GM23338 (cell line): ENCODE measurements at regions not wholly inside any gene's neighbourhood (a gene's known extent, or its start where the extent isn't known, plus 50 kb on each side); places are given as distances from the start of the nearest gene placed in this dataset.
"Not testable (repeated sequence)": the region's sequence is repeated elsewhere in the genome, so short reads cannot be mapped to it uniquely, and the experiment has no call there.

ENCODE experiments used
- ATAC-seq: fragments of 200-7000 bp; cut with Tn5 transposase; 3 replicates; pipeline ENCODE4 v1.9.1; 2020
- DNase-seq: peaks from one replicate; pipeline ENCODE4 v3.0.0-alpha.2; 2015; ENCODE audit warnings: low spot score
- H2AFZ ChIP-seq: fragments of 200-600 bp; sonication (generic); 2 replicates; pipeline ENCODE4 v1.8.0; 2016; ENCODE audit warnings: antibody characterized with exemption, mild to moderate bottlenecking, moderate library complexity
- H3F3A ChIP-seq: fragments of 200-600 bp; sonication (generic); replicated peaks from 2 replicates; pipeline ENCODE4 v1.8.0; 2017; ENCODE audit warnings: antibody characterized with exemption, mixed run types, low read depth
- H3K27ac ChIP-seq: fragments of 200-600 bp; sonication (generic); 2 replicates; pipeline ENCODE4 v1.6.1; 2016; ENCODE audit warnings: low read depth
- H3K27me3 ChIP-seq: fragments of 200-600 bp; sonication (generic); 2 replicates; pipeline ENCODE4 v1.8.0; 2016; ENCODE audit warnings: mild to moderate bottlenecking, mixed run types, moderate library complexity; ENCODE audit not compliant: insufficient read depth
- H3K36me3 ChIP-seq: fragments of 200-600 bp; sonication (generic); 2 replicates; pipeline ENCODE4 v1.8.0; 2016; ENCODE audit warnings: mild to moderate bottlenecking; ENCODE audit not compliant: insufficient read depth
- H3K4me1 ChIP-seq: fragments of 200-600 bp; sonication (generic); 2 replicates; pipeline ENCODE4 v1.8.0; 2016; ENCODE audit warnings: mild to moderate bottlenecking, moderate library complexity; ENCODE audit not compliant: insufficient read depth
- H3K4me2 ChIP-seq: fragments of 200-600 bp; sonication (generic); 2 replicates; pipeline ENCODE4 v1.7.1; 2017; ENCODE audit warnings: mixed run types
- H3K4me3 ChIP-seq: fragments of 200-600 bp; sonication (generic); 2 replicates; pipeline ENCODE4 v1.6.1; 2016; ENCODE audit warnings: mixed run types
- H3K79me2 ChIP-seq: fragments of 200-600 bp; sonication (generic); replicated peaks from 2 replicates; pipeline ENCODE4 v1.8.0; 2017; ENCODE audit warnings: mild to moderate bottlenecking; ENCODE audit not compliant: insufficient read depth
- H3K9me2 ChIP-seq: fragments of 200-600 bp; sonication (generic); 2 replicates; pipeline ENCODE4 v1.8.0; 2017; ENCODE audit not compliant: insufficient read depth
- H4K20me1 ChIP-seq: fragments of 200-600 bp; sonication (generic); replicated peaks from 2 replicates; pipeline ENCODE4 v1.8.0; 2017; ENCODE audit warnings: mild to moderate bottlenecking; ENCODE audit not compliant: insufficient read depth
- H3K27ac Mint-ChIP-seq: 2 replicates; pipeline ENCODE4 v1.8.0; 2020; ENCODE audit warnings: inconsistent platforms, mild to moderate bottlenecking, moderate library complexity, mixed read lengths
- H3K27me3 Mint-ChIP-seq: 3 replicates; pipeline ENCODE4 v1.8.0; 2022; ENCODE audit warnings: low read depth, mild to moderate bottlenecking, moderate library complexity, mixed read lengths, inconsistent platforms; ENCODE audit not compliant: insufficient read depth, poor library complexity
- H3K36me3 Mint-ChIP-seq: 3 replicates; pipeline ENCODE4 v1.8.0; 2021; ENCODE audit warnings: low read depth, mild to moderate bottlenecking, inconsistent platforms, moderate library complexity, mixed read lengths
- H3K4me1 Mint-ChIP-seq: 3 replicates; pipeline ENCODE4 v1.8.0; 2020; ENCODE audit warnings: mild to moderate bottlenecking, inconsistent platforms, mixed read lengths
- H3K4me3 Mint-ChIP-seq: 3 replicates; pipeline ENCODE4 v1.8.0; 2021; ENCODE audit warnings: moderate library complexity, mild to moderate bottlenecking, inconsistent platforms, mixed read lengths
- H3K9me3 Mint-ChIP-seq: 3 replicates; pipeline ENCODE4 v1.8.0; 2020; ENCODE audit warnings: moderate library complexity, mild to moderate bottlenecking, inconsistent platforms, mixed read lengths
- CTCF ChIP-seq, 2 experiments: fragments of 200-600 bp in 1 of 2; sonication (generic) in 1 of 2; conservative IDR thresholded peaks; 2 replicates each; pipeline versions ENCODE4 v1.5.1 to v1.6.1; 2016 to 2017; ENCODE audit warnings: antibody characterized with exemption in 2 of 2, low read depth in 2 of 2, mild to moderate bottlenecking in 2 of 2, moderate library complexity in 1 of 2
- ETS1 ChIP-seq: IDR thresholded peaks from 2 replicates; pipeline ENCODE4 v1.6.1; 2016; ENCODE audit warnings: antibody characterized with exemption
- EZH2 ChIP-seq: fragments of 200-600 bp; sonication (generic); IDR thresholded peaks from one replicate; pipeline ENCODE4 v1.8.0; 2017; ENCODE audit warnings: antibody characterized with exemption, mild to moderate bottlenecking, low read depth; ENCODE audit not compliant: unreplicated experiment
- JUNB ChIP-seq: IDR thresholded peaks from one replicate; pipeline ENCODE4 v1.6.1; 2016; ENCODE audit warnings: antibody characterized with exemption; ENCODE audit not compliant: unreplicated experiment
- NANOG ChIP-seq: IDR thresholded peaks from 2 replicates; pipeline ENCODE4 v1.6.1; 2016; ENCODE audit warnings: antibody characterized with exemption, borderline replicate concordance
- POLR2AphosphoS5 ChIP-seq: IDR thresholded peaks from 2 replicates; pipeline ENCODE4 v1.6.1; 2016; ENCODE audit warnings: antibody characterized with exemption, low read depth
- REST ChIP-seq: IDR thresholded peaks from one replicate; pipeline ENCODE4 v1.6.1; 2018; ENCODE audit warnings: antibody characterized with exemption; ENCODE audit not compliant: unreplicated experiment
- STAT1 ChIP-seq: IDR thresholded peaks from one replicate; pipeline ENCODE4 v1.6.1; 2016; ENCODE audit warnings: antibody characterized with exemption; ENCODE audit not compliant: unreplicated experiment
- ZNF114 ChIP-seq: fragments of 250-450 bp; sonication (Bioruptor Pico); IDR thresholded peaks from 2 replicates; pipeline ENCODE4 v1.5.0; 2020; ENCODE audit warnings: mild to moderate bottlenecking, moderate library complexity
- ZNF331 ChIP-seq: fragments of 250-450 bp; sonication (Bioruptor Pico); IDR thresholded peaks from 2 replicates; pipeline ENCODE4 v1.5.0; 2020; ENCODE audit warnings: low read depth, mild to moderate bottlenecking, moderate library complexity

GRCh38 chrX:10992110-10992509, 119.0 kb upstream of the HCCS start (continued):
- TF ChIP-seq REST (no peak), ZNF114 (no peak), EZH2 (no peak), JUNB (no peak), NANOG (no peak), ZNF331 (no peak), POLR2AphosphoS5 (no peak), STAT1 (no peak)

- H3K4me1 ChIP-seq, H3K36me3 ChIP-seq, H3K9me2 ChIP-seq, H3K4me3 ChIP-seq, H3F3A ChIP-seq, H3K79me2 ChIP-seq, H3K27ac ChIP-seq, H3K4me3 Mint-ChIP-seq, H3K27me3 ChIP-seq, H3K27me3 Mint-ChIP-seq, H2AFZ ChIP-seq, H3K4me1 Mint-ChIP-seq, H3K4me2 ChIP-seq, DNase-seq, H4K20me1 ChIP-seq, ATAC-seq, H3K36me3 Mint-ChIP-seq: not testable (repeated sequence)
- Mint-ChIP-seq H3K9me3 (peaks cover 12% of the 10 kb centered on the region), H3K27ac (peak overlapping the region; percentile 95)
Observed at GRCh38 chrX:11007076-11007475, 104.1 kb upstream of the HCCS start.

GRCh38 chrX:11010476-11010875, 100.7 kb upstream of the HCCS start:
- H3K27me3 Mint-ChIP-seq: peaks cover 5% of the 10 kb centered on the region
- no peaks in the 10 kb centered on the region for H3K27me3 ChIP-seq
- H3K4me2 ChIP-seq: no peak overlapping the region
- H3F3A ChIP-seq: no peaks in the 10 kb centered on the region
- H3K27ac ChIP-seq: no peak overlapping the region
- no peaks in the 10 kb centered on the region for H4K20me1 ChIP-seq
- no peak for DNase-seq
- no peaks in the 10 kb centered on the region; the same call in 2 of the 3 replicates for H3K4me1 Mint-ChIP-seq
- peaks cover 8% of the 10 kb centered on the region for H3K36me3 Mint-ChIP-seq
- no peaks in the 10 kb centered on the region for H3K79me2 ChIP-seq
- no peak for ATAC-seq
- no peak overlapping the region for H2AFZ ChIP-seq
- no peak overlapping the region for H3K27ac Mint-ChIP-seq
- H3K4me1 ChIP-seq: no peaks in the 10 kb centered on the region
- H3K9me2 ChIP-seq: no peaks in the 10 kb centered on the region
- no peak overlapping the region for H3K4me3 Mint-ChIP-seq
- no peak overlapping the region for H3K4me3 ChIP-seq
- H3K36me3 ChIP-seq: no peaks in the 10 kb centered on the region
- peaks cover 12% of the 10 kb centered on the region for H3K9me3 Mint-ChIP-seq
- TF ChIP-seq ETS1 (no peak), EZH2 (no peak), CTCF (conservative IDR thresholded peaks at IDR 0.05; ENCODE audit: low read depth in 2 of 2) (no peak), ZNF114 (no peak), JUNB (no peak)
